ENCODE measurements at regions not wholly inside any gene's neighbourhood (a gene's known extent, or its start where the extent isn't known, plus 50 kb on each side); places are given as distances from the start of the nearest gene placed in this dataset.

- no peak overlapping the region for H3K4me3 ChIP-seq
- H3K9me3 ChIP-seq = no peaks in the 10 kb centered on the region
- no peaks in the 10 kb centered on the region for H3K36me3 ChIP-seq
- DNase-seq = no peak
- 0 out of 2 replicates have a peak, but pooled peaks cover 5% of the 10 kb centered on the region for H3K27me3 ChIP-seq
These were observed 106.9 kb downstream of the P2RY1 start for GRCh38 chr3:152941859-152942258.

DNA sequence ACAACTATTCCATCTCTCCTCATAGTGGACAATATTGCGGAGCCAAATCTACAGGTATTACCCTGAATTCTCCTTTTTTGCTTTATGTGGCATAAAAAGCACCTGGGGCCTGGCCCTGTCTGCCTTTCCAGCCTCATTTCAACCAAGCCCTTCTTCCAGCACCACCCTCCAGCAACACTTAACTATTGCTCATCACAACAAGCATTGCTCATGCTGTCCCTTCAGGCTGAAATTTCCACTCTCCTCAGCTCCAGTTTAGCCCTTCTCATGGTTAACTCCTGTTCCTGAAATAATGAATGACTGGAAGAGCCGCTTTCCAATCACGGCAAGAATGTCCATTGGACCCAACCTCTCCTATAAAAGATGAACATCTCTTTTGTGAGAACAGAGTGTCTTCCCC, 107.4 kb downstream of the P2RY1 start:
- 0 out of 2 replicates have a peak, but pooled peaks cover 4% of the 10 kb centered on the region for H3K27me3 ChIP-seq
- no peak overlapping the region for H3K4me3 ChIP-seq
- no peaks in the 10 kb centered on the region for H3K36me3 ChIP-seq
- no peaks in the 10 kb centered on the region for H3K9me3 ChIP-seq
- no peak for DNase-seq

DNA sequence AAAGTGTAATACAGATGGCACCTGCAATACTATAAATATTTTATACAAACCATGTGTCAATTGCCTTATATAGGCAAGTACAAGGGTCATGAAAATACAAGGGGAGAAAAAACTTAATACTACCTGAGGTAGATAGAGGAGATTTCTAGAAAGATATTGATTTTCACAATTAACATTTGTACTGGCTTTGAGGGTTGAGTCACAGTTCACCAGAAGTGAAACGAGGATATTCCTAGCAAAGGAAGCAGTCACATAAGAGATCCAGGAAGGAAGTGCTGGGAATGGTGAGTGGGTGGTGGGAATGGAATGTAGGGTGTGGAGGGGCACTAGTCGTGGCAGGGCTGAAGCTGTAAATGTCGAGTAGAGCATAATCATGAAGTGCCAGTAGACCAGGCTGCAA, 108.7 kb downstream of the P2RY1 start:
- H3K27me3 ChIP-seq = no peaks in the 10 kb centered on the region
- no peaks in the 10 kb centered on the region for H3K36me3 ChIP-seq
- DNase-seq = peak; percentile 13
- no peak overlapping the region for H3K4me3 ChIP-seq
- no peaks in the 10 kb centered on the region for H3K9me3 ChIP-seq

DNA sequence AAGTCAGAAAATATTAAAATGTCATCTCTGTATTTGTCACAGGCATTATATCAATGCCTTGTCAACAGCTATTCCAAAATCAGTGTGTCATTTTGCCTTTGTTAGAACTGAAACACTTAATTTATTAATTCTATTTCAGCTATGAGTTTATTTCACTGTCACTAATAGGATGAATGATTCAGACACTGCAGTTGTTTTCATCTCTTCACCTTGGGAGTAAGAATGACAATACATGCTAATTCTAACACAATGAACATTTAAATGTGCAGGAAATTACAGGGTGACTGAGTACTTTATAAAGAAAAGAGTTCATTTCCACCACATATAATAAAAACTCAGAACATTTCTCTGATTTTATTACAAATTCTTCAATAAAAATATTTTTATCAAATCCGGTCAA, 109.7 kb downstream of the P2RY1 start:
- no peak for DNase-seq
- H3K9me3 ChIP-seq = no peaks in the 10 kb centered on the region
- H3K36me3 ChIP-seq = no peaks in the 10 kb centered on the region
- no peaks in the 10 kb centered on the region for H3K27me3 ChIP-seq
- no peak overlapping the region for H3K4me3 ChIP-seq

- Histone ChIP-seq H3K27me3 (no peaks in the 10 kb centered on the region), H3K36me3 (no peaks in the 10 kb centered on the region), H3K9me3 (no peaks in the 10 kb centered on the region), H3K4me3 (no peak overlapping the region)
- DNase-seq = no peak
These were observed 110.6 kb downstream of the P2RY1 start for GRCh38 chr3:152945556-152945955.

GRCh38 chr3:152957491-152957890, 122.6 kb downstream of the P2RY1 start:
- H3K27me3 ChIP-seq = 0 out of 2 replicates have a peak, but pooled peaks cover 2% of the 10 kb centered on the region
- no peaks in the 10 kb centered on the region for H3K36me3 ChIP-seq
- no peak for DNase-seq
- no peaks in the 10 kb centered on the region for H3K9me3 ChIP-seq
- no peak overlapping the region for H3K4me3 ChIP-seq

DNA sequence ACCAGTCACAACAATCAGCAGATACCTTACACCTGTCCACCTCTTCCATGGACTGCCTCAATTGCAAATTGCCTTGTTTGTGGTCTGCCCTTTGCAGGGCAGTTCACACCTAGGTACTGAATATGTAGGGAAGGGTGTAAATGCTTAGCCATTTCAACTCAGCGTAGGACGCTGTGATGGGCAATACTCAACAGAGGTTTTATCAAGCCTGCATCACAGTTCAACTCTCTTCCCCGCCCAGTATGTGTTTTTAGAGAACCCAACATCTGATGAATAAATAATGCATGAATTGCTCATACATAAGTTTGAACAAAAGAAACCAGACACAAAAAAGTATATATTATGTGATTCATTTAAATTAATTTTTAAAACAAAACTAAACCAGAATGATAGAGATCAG, 124.4 kb downstream of the P2RY1 start:
- Histone ChIP-seq H3K9me3 (no peaks in the 10 kb centered on the region), H3K27me3 (0 out of 2 replicates have a peak, but pooled peaks cover 2% of the 10 kb centered on the region), H3K36me3 (no peaks in the 10 kb centered on the region), H3K4me3 (no peak overlapping the region)
- DNase-seq = no peak

DNA sequence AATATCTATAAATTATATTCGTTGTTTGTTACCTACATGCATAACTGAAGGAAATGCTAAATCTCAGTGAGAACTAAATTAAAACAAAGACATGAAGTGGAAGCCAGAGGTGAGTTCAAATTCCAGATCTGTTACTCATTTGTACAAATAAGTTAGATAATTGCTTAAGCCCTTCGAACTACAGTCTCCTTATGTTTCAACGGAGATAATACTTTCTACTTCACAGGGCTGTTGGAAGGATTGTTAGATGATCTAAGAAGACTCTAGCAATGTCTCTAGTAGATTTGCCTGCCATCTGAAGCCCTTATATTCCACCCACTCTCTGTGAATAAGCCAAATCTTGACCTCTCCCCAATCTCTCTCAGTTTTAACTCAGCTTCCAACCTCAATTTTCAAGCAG, 125.8 kb downstream of the P2RY1 start:
- H3K9me3 ChIP-seq = no peaks in the 10 kb centered on the region
- H3K4me3 ChIP-seq = no peak overlapping the region
- H3K27me3 ChIP-seq = 0 out of 2 replicates have a peak, but pooled peaks cover 2% of the 10 kb centered on the region
- H3K36me3 ChIP-seq = no peaks in the 10 kb centered on the region
- no peak for DNase-seq

- H3K4me3 ChIP-seq = no peak overlapping the region
- DNase-seq = no peak
- 0 out of 2 replicates have a peak, but pooled peaks cover under 1% of the 10 kb centered on the region for H3K9me3 ChIP-seq
- H3K27me3 ChIP-seq = 0 out of 2 replicates have a peak, but pooled peaks cover 2% of the 10 kb centered on the region
- no peaks in the 10 kb centered on the region for H3K36me3 ChIP-seq
These were observed 126.4 kb downstream of the P2RY1 start for GRCh38 chr3:152961323-152961722.

GRCh38 chr3:152964911-152965609, 130.1 kb downstream of the P2RY1 start:
- Histone ChIP-seq H3K36me3 (no peaks in the 10 kb centered on the region), H3K27me3 (no peaks in the 10 kb centered on the region), H3K9me3 (peaks cover 4% of the 10 kb centered on the region; the same call in 1 of the 2 replicates), H3K4me3 (no peak overlapping the region)
- DNase-seq = no peak

GRCh38 chr3:152968388-152969024, 133.6 kb downstream of the P2RY1 start:
- peaks cover 4% of the 10 kb centered on the region; the same call in 1 of the 2 replicates for H3K9me3 ChIP-seq
- DNase-seq = peak; percentile 67
- no peak overlapping the region for H3K4me3 ChIP-seq
- H3K36me3 ChIP-seq = no peaks in the 10 kb centered on the region
- H3K27me3 ChIP-seq = no peaks in the 10 kb centered on the region; the same call in 1 of the 2 replicates

DNA sequence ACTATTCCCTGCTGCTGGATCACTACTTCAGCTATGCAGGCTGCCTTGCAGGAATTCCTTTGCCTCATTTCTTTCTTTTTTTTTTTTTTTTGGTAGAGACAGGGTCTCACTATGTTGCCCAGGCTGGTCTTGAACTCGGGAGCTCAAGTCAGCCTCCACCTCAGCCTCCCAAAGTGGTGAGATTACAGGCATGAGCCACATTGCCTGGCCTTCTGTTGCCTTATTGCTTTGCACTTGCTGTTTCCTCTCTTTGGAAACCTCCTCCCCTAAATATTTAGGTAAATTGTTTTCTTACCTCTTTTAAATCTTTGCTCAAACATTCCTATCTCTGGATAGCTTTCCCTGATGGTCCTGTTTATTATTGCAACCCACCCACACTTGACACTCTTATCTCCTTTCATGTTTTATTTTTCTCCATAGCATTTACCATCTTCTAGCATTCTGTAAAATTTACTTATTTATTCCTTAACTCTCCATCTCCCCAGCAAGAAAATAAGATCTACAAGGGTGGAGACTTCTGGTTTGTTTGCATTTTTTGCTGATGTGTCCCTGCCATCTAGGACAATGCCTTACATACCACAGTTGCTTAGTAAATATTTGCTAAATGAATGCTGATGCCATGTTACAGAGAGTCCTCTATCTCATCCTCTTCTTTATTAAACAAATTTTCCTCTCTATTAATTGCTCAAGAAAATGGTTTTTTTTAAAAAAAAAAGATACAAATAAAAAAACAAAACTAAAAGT, 134.8 kb downstream of the P2RY1 start:
- DNase-seq = peak; percentile 13
- Histone ChIP-seq H3K36me3 (no peaks in the 10 kb centered on the region), H3K27me3 (no peaks in the 10 kb centered on the region; the same call in 1 of the 2 replicates), H3K9me3 (peaks cover 4% of the 10 kb centered on the region; the same call in 1 of the 2 replicates), H3K4me3 (no peak overlapping the region)

- peaks cover 4% of the 10 kb centered on the region; the same call in 1 of the 2 replicates for H3K9me3 ChIP-seq
- no peaks in the 10 kb centered on the region for H3K36me3 ChIP-seq
- H3K27me3 ChIP-seq = no peaks in the 10 kb centered on the region; the same call in 1 of the 2 replicates
- no peak overlapping the region for H3K4me3 ChIP-seq
- no peak for DNase-seq
These were observed 135.9 kb downstream of the P2RY1 start for GRCh38 chr3:152970851-152971250.

GRCh38 chr3:152971880-152972279, 136.9 kb downstream of the P2RY1 start:
- no peaks in the 10 kb centered on the region; the same call in 1 of the 2 replicates for H3K27me3 ChIP-seq
- no peaks in the 10 kb centered on the region for H3K9me3 ChIP-seq
- no peak for DNase-seq
- H3K36me3 ChIP-seq = no peaks in the 10 kb centered on the region
- H3K4me3 ChIP-seq = no peak overlapping the region

GRCh38 chr3:152973575-152973974, 138.6 kb downstream of the P2RY1 start:
- Histone ChIP-seq H3K4me3 (no peak overlapping the region), H3K27me3 (no peaks in the 10 kb centered on the region; the same call in 1 of the 2 replicates), H3K9me3 (no peaks in the 10 kb centered on the region), H3K36me3 (no peaks in the 10 kb centered on the region)
- DNase-seq = no peak

DNA sequence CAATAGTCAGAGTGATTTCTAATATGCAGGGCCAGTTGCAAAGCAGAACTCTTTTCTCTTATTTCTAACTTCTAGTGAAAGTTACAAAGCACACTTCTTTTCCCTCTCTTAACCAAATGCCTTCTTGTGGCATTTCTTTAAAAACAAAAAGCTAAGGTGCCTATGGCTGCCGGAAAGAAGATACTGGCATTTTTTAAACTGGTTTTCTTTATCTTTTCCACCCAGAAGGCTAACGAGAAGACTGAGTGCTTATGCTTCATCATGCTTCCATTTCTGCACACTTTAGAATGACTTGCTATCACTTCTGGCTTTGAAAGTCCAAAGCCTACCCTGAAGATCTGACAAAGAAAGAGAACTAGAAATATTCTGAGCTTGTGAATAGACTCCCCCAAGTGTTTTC, 141.3 kb downstream of the P2RY1 start:
- no peaks in the 10 kb centered on the region for H3K9me3 ChIP-seq
- no peak for DNase-seq
- no peaks in the 10 kb centered on the region for H3K36me3 ChIP-seq
- H3K27me3 ChIP-seq = no peaks in the 10 kb centered on the region; the same call in 1 of the 2 replicates
- no peak overlapping the region for H3K4me3 ChIP-seq

- Histone ChIP-seq H3K4me3 (no peak overlapping the region), H3K36me3 (no peaks in the 10 kb centered on the region), H3K27me3 (no peaks in the 10 kb centered on the region; the same call in 1 of the 2 replicates), H3K9me3 (no peaks in the 10 kb centered on the region)
- no peak for DNase-seq
These were observed 142.4 kb downstream of the P2RY1 start for GRCh38 chr3:152977366-152977765.
